GM18499 (cell line): ENCODE measurements at regions not wholly inside any gene's neighbourhood (a gene's known extent, or its start where the extent isn't known, plus 50 kb on each side); places are given as distances from the start of the nearest gene placed in this dataset.

Source experiments
- ATAC-seq: cut with Tn5 transposase; IDR thresholded peaks from one replicate; pipeline ENCODE4 v1.9.1; 2021; ENCODE audit warnings: moderate number of reproducible peaks; ENCODE audit not compliant: insufficient read depth, unreplicated experiment

GRCh38 chr2:128750328-128751165 is 431.9 kb upstream of the HS6ST1 start:
- no peak for ATAC-seq

DNA sequence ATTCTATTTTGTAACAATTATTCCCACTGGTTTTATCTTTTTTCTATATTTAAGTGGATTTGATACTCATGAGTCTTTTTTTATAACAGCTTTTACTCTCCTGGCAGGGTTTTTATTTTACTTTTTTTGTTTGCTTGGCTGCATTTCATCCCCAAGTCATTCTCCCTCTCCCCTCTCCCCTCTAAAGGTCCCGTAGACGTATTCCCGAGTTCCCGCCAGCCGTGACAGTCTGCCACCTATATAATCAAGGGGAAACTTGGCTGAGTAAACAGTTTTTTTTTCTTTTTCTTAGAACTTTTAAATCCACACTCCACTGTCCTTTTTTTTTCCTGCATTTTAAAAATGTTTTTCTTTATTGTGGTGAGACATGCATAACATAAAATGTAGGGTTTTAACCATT is 433.1 kb upstream of the HS6ST1 start:
- no peak for ATAC-seq

- ATAC-seq, result no peak
Observed at GRCh38 chr2:128752691-128753263, 434.1 kb upstream of the HS6ST1 start.

GRCh38 chr2:128753321-128753720 is 434.7 kb upstream of the HS6ST1 start:
- ATAC-seq, result no peak

- ATAC-seq, result no peak
Observed at GRCh38 chr2:128753800-128754199, 435.1 kb upstream of the HS6ST1 start.

GRCh38 chr2:128754246-128754724 is 435.6 kb upstream of the HS6ST1 start:
- peak; percentile 89 for ATAC-seq

DNA sequence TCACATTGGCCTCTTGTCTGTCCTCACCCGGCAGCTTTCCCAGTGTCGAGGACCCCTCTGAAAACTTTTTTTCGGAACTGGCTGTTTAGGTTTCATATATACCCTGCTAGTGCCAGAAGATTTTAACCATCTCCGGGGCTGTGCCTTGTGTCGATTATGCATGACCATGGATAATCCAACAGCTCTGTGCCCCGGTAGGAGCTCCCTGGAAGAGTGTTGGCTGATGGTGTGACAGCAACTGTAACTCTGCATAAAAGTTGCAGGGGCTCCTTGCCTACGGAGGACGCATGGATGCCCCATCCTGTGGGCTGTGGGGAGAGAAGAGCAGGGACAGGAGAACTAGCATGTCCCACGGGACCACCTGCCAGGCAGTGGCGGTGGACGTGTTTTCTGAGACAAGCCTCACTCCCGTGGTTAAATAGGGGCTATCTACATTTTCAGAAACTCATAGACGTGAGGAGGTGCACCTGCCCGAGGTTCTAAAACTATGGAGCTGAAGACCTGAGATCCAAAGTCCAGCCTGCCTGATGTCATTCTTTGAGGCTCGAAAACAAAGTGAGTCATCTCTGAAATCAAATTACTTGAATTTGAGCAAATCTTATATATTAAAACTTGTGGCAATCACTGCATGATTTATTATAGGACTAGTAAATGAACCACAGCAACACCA is 437.2 kb upstream of the HS6ST1 start:
- ATAC-seq, result no peak

DNA sequence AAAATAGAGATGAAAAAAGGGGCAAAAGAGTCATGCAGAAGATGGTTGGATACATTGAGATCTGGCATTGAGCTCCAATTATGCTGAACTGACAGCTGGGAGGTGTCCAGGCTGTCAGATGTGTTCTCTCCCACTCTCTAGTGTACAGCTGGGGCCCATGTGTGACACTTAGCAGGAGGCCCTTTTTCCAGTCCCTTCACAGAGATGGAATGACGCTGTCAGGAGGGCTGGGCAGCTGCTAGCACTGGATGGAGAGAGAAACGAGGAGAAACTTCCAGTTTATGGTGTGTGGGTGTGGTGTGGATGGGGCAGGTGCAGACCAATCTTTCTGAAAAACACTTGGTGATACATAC is 437.7 kb upstream of the HS6ST1 start:
- no peak for ATAC-seq

- ATAC-seq, result no peak
Observed at GRCh38 chr2:128765811-128766210, 447.1 kb upstream of the HS6ST1 start.

DNA sequence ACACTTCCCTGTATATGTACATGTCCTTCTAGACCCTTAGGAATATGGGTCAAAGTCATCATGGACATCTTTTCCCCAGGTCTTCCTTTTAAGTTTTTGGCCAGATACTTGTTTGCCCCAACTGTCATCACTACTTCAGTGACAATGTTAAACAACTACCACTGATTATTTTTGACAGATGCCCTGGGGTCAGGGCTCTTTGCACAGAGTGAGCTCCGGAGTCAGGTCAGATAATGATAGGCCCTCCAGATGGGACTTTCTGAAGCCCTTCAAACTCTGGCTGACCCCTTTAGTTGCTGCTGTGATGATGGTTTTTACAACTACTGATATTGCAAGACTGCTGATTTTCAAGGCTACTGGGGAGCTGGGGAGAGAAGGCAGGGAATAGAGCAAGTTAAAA is 449.4 kb upstream of the HS6ST1 start:
- no peak for ATAC-seq

DNA sequence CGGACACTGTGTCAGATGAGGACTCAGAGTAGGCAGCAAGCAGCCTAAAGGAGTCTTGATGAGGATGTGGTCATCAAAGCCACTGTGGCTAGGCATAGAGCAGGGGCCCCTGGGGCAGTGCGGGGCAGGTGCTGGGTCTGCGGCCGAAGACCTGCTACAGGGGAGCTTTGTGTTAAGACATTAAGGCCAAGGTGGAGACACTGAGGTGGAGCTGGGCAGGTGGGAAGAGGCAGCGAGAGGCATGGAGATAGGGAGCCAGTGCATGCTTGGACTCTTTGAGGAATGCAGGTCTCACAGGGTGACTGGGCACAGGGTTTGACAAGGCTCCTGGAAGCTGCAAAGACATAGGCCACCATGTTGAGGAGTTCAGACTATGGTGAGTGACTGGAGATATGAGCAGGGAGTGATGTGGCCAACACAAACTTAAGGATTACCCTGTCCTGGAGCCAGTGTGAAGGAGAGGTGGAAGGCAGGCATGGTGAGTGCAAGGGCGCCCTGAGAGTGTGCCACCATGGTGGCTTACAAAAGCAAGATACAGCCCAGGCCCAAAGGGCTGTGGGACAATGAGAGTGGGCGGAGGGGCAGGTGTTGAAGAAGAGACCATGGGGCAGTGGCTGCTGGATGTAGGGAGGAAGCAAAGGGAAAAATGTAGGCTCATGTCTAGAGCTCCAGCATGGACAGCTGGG is 450.9 kb upstream of the HS6ST1 start:
- ATAC-seq, result no peak

- no peak for ATAC-seq
Observed at GRCh38 chr2:128770143-128771085, 451.7 kb upstream of the HS6ST1 start.

DNA sequence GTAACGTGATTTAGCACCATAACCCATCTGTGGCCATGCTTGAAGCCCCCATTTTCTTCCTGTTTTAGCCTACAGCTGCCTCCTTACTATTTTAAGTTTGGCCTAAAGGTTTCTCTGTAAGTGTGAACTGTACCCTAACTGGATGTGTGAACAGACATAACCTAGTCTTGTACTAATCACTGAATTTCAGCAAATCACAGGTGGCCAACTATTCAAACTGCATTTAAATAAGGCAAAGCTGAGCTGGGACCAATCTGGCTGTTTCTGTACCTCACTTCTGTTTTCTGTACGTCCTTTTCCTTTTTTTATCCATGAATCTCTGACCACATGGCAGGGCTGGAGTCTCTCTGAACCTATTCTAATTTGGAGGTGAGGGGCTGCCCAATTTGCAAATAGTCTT is 452.7 kb upstream of the HS6ST1 start:
- ATAC-seq, result no peak

GRCh38 chr2:128772671-128773070 is 454.0 kb upstream of the HS6ST1 start:
- ATAC-seq, result no peak

- no peak for ATAC-seq
Observed at GRCh38 chr2:128773641-128774319, 455.1 kb upstream of the HS6ST1 start.

GRCh38 chr2:128774320-128775216 is 455.9 kb upstream of the HS6ST1 start:
- ATAC-seq, result no peak

DNA sequence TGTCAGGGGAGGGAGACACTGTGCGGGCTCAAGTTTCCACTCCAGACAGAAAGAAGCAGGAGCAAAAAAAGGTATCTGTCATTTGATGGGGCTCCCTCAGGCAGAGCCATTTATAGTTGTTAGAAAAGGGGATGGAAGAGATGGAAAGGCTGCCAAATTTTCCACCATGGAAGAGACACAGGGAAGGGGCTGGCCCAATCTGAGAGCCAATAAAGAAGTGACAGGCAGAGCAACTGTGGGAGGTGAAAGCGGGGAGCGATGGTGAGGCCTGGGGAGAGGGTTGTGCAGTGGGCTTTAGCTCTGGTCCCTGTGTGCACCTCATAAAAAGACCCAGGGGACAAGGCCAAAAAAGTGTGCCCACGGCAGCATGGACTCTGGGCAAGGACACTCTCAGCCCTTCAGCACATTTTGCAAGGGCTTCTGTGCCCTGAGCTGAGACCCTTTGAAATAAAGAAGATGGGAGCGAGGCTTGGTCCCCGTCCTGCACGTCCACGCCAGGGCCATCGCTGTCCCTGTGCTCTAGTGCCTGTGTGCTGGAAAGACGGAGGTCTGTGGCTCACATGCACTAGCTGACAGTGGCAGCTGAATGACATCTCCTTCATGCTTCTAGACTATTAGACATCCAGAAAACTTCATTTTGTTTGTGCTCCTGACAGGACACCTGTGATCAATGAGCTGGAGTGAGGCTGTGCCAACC is 456.7 kb upstream of the HS6ST1 start:
- no peak for ATAC-seq

GRCh38 chr2:128775914-128776285 is 457.2 kb upstream of the HS6ST1 start:
- ATAC-seq, result no peak
